ENCODE measurements at regions not wholly inside any gene's neighbourhood (a gene's known extent, or its start where the extent isn't known, plus 50 kb on each side); places are given as distances from the start of the nearest gene placed in this dataset.

DNA sequence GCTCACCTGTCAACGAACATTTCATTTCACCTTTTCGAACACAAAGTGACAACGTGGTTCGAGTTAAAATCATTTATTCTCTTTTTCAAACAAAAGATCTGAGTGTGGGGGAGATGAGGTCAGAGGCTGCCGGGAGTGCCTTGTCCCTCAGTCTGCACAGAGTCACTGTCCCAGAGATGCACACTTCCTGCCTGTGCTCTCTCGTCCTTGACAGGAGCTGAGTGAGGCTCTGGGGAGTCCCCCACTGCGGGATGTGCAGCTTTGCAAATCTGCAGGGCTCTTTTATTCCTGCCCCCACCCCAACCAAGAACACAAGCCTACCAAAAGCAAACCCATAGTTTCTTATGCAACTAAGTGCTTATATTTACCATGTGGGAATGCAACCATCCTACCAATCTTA is 497.8 kb downstream of the EIPR1 start:
- in situ Hi-C loops (cut with HindIII; ENCODE audit: low sequenced_read_pairs), result no loop called here

- in situ Hi-C loops (cut with HindIII; ENCODE audit: low sequenced_read_pairs), result no loop called here
These were observed 498.5 kb downstream of the EIPR1 start for GRCh38 chr2:2879071-2879470.

DNA sequence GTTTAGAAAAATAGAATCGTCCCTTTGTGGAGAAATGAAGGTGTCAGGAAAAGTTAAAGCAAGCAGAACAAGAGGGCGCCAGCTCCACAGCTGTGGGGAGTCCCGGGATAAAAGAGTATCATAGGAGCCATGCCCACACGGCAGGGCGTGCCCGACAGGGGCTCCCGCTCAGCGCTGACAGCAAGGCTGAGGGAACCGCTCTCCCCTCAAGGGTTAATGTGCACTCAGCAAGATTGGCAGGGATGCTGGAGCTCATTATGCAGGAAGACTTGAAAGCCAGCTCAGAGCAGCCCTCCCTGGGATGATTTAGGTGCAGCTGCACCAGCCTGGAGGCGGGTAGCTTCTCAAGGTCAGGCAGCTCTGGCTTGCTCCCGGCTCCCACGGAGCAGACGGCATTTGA is 500.2 kb downstream of the EIPR1 start:
- in situ Hi-C loops (cut with HindIII; ENCODE audit: low sequenced_read_pairs), result no loop called here

- in situ Hi-C loops (cut with HindIII; ENCODE audit: low sequenced_read_pairs), result no loop called here
These were observed 501.0 kb downstream of the EIPR1 start for GRCh38 chr2:2876331-2877221.

- in situ Hi-C loops (cut with HindIII; ENCODE audit: low sequenced_read_pairs), result no loop called here
These were observed 501.8 kb downstream of the EIPR1 start for GRCh38 chr2:2875831-2876230.

- in situ Hi-C loops (cut with HindIII; ENCODE audit: low sequenced_read_pairs), result no loop called here
These were observed 502.3 kb downstream of the EIPR1 start for GRCh38 chr2:2875296-2875695.

- in situ Hi-C loops (cut with HindIII; ENCODE audit: low sequenced_read_pairs), result no loop called here
These were observed 502.8 kb downstream of the EIPR1 start for GRCh38 chr2:2874805-2875204.

- in situ Hi-C loops (cut with HindIII; ENCODE audit: low sequenced_read_pairs), result no loop called here
These were observed 503.3 kb downstream of the EIPR1 start for GRCh38 chr2:2874341-2874740.

DNA sequence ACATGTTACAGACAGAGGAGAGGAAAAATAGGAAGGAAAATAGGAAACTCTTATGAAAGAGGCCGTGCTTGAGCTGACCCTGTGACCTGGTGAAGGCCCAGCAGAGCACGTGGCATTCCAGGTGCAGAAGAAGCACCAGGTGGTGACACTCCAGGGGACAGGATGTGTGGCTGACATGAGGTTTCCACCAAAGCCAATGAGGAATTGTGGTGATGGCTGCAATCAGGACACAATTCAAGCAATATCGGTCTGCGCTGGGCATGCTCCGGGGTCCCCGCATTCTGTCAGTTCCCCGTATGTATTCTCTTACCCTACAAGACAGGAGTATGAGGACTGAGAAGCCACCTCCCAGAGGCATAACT is 504.2 kb downstream of the EIPR1 start:
- in situ Hi-C loops (cut with HindIII; ENCODE audit: low sequenced_read_pairs), result no loop called here

GRCh38 chr2:2872713-2873449 is 504.7 kb downstream of the EIPR1 start:
- in situ Hi-C loops (cut with HindIII; ENCODE audit: low sequenced_read_pairs), result no loop called here

DNA sequence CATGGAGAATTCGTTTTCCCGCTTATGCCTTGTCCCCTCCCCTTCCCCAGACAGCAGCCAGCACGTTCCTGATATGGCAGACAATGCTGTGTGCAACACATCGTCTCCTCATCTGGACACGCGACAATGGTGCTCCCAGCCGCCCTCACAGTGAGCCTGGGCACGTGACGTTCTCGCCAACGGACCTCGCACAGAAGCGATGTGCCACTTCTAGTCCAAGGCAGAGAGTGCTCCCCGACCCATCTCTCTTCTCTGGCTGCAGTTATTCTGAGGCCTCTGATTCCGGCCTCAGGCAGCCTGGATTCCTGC is 505.4 kb downstream of the EIPR1 start:
- in situ Hi-C loops (cut with HindIII; ENCODE audit: low sequenced_read_pairs), result no loop called here

DNA sequence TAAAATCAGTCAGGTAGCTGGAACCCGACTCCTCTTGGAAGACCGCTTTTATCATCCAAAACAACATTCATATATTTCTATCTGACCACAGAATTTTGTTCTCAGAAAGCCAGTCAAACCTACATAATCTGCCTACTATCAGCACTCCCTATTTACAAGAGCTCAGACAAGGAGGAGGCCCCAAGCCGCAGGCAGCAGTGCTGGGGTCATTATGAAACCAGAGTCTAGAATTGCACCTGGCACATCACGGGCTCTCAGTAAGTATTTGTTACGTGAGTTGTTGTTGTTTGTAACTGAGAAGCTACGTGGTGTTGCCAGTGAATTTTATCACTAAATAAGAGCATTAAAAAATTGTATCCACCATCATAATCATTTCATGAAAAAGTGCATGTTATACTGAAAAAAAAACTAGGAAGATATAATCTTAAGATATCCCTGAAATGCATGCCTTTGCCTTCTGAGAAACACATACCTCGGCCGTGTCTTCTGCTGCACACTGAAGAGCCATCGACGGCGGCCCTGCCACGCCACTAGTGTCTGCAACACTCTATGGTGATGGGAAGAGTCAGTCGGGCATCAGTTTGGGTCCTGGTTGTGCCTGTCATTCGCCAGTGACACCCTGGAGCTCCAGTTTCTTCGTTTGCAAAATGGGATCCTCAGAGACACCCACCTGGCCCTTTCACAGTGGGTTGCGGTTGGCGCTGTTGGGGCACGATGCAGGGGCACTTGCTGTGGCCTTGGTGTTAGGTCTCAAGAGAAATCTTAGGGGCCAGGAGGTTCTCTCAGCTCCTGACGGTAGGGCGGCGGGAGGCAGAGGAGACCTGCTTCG is 505.9 kb downstream of the EIPR1 start:
- in situ Hi-C loops (cut with HindIII; ENCODE audit: low sequenced_read_pairs), result no loop called here

DNA sequence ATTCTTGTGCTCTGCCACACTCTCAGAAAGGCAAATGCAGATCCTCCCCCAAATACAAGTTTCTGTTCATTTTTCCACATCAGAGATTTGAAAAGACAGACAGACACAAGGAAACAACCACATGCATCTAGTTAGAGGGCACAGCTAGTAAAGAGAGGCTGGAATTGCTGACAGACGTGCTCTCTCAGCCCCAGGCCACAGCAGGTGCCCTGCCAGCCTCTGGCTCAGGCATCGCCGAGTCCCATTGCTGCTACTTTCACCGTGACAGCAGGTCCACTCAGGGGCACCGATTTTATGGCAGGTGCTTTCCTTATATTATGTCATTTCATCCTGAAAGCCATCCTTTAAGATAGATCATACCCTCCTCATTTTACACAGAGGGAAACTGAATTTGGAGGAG is 507.5 kb downstream of the EIPR1 start:
- in situ Hi-C loops (cut with HindIII; ENCODE audit: low sequenced_read_pairs), result no loop called here

GRCh38 chr2:2869553-2869952 is 508.1 kb downstream of the EIPR1 start:
- in situ Hi-C loops (cut with HindIII; ENCODE audit: low sequenced_read_pairs), result no loop called here

DNA sequence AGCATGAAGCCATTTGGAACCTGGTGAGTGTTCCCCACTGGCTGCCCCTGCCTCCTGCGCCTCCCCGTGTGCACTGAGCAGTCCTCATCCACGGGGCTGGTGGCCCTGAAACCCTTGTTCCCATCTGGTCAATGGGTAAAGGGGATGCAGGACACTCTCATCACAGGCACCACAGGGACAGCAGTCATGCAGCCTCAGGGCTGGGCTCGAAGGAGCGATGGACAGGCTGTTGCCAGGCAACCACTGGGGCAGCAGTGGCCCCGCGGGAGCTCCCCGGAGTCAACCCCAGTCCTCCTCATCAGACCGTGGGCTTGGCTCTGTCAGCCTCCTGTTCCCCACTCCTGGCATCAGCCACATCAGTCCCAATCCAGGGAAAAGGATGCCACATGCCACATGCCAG is 509.5 kb downstream of the EIPR1 start:
- in situ Hi-C loops (cut with HindIII; ENCODE audit: low sequenced_read_pairs), result no loop called here

- in situ Hi-C loops (cut with HindIII; ENCODE audit: low sequenced_read_pairs), result no loop called here
These were observed 510.1 kb downstream of the EIPR1 start for GRCh38 chr2:2867397-2867979.

GRCh38 chr2:2866459-2866858 is 511.2 kb downstream of the EIPR1 start:
- in situ Hi-C loops (cut with HindIII; ENCODE audit: low sequenced_read_pairs), result no loop called here

DNA sequence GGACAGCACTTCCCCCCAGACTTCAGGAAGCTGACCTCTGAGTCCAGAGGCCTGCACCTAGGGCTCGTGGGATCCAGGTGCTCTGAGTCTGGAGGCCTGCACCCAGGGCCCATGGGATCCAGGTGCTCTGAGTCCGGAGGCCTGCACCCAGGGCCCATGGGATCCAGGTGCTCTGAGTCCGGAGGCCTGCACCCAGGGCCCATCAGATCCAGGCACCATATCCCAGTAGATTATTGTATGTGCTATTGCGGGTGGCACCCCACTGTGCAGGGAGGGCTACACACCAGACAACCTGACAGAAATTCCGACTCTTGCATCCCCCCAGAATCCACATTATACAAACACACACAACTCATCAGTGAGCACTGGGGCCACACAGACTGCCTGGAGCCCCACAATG is 515.2 kb downstream of the EIPR1 start:
- in situ Hi-C loops (cut with HindIII; ENCODE audit: low sequenced_read_pairs), result no loop called here

GRCh38 chr2:2861666-2862240 is 515.9 kb downstream of the EIPR1 start:
- in situ Hi-C loops (cut with HindIII; ENCODE audit: low sequenced_read_pairs), result no loop called here

GRCh38 chr2:2860589-2861300 is 516.9 kb downstream of the EIPR1 start:
- in situ Hi-C loops (cut with HindIII; ENCODE audit: low sequenced_read_pairs), result no loop called here

All from endothelial cell of hepatic sinusoid (primary cell).